GM19035 (cell line): ENCODE measurements at regions not wholly inside any gene's neighbourhood (a gene's known extent, or its start where the extent isn't known, plus 50 kb on each side); places are given as distances from the start of the nearest gene placed in this dataset.

Source experiments
- ATAC-seq: cut with Tn5 transposase; IDR thresholded peaks from one replicate; pipeline ENCODE4 v1.9.1; 2021; ENCODE audit not compliant: unreplicated experiment

GRCh38 chr17:72361892-72362291, 241.1 kb downstream of the SOX9 start:
- ATAC-seq = no peak

GRCh38 chr17:72362376-72363088, 241.7 kb downstream of the SOX9 start:
- ATAC-seq = no peak

- no peak for ATAC-seq
Observed at GRCh38 chr17:72363089-72363610, 242.3 kb downstream of the SOX9 start.

- ATAC-seq = no peak
Observed at GRCh38 chr17:72365857-72366414, 245.1 kb downstream of the SOX9 start.

- no peak for ATAC-seq
Observed at GRCh38 chr17:72366626-72367025, 245.8 kb downstream of the SOX9 start.

GRCh38 chr17:72368191-72368590, 247.4 kb downstream of the SOX9 start:
- ATAC-seq = no peak

GRCh38 chr17:72369366-72369765, 248.5 kb downstream of the SOX9 start:
- ATAC-seq = no peak

GRCh38 chr17:72370819-72371218, 250.0 kb downstream of the SOX9 start:
- ATAC-seq = no peak

- ATAC-seq = no peak
Observed at GRCh38 chr17:72372185-72372584, 251.4 kb downstream of the SOX9 start.

GRCh38 chr17:72373910-72374741, 253.3 kb downstream of the SOX9 start:
- ATAC-seq = no peak

- ATAC-seq = no peak
Observed at GRCh38 chr17:72376526-72377345, 255.9 kb downstream of the SOX9 start.

- no peak for ATAC-seq
Observed at GRCh38 chr17:72378414-72379390, 257.9 kb downstream of the SOX9 start.

- no peak for ATAC-seq
Observed at GRCh38 chr17:72379516-72379915, 258.7 kb downstream of the SOX9 start.

GRCh38 chr17:72380120-72380519, 259.3 kb downstream of the SOX9 start:
- no peak for ATAC-seq

GRCh38 chr17:72380737-72381136, 259.9 kb downstream of the SOX9 start:
- ATAC-seq = no peak

GRCh38 chr17:72381597-72382397, 261.0 kb downstream of the SOX9 start:
- ATAC-seq = no peak

GRCh38 chr17:72382971-72383722, 262.3 kb downstream of the SOX9 start:
- ATAC-seq = no peak

- ATAC-seq = no peak
Observed at GRCh38 chr17:72385475-72385874, 264.7 kb downstream of the SOX9 start.
